ENCODE measurements at regions not wholly inside any gene's neighbourhood (a gene's known extent, or its start where the extent isn't known, plus 50 kb on each side); places are given as distances from the start of the nearest gene placed in this dataset.

GRCh38 chr11:123378096-123378495 is 52.0 kb upstream of the GRAMD1B start:
- no peak for DNase-seq
- Mint-ChIP-seq H3K27ac (ENCODE audit: unreplicated experiment) (no peak overlapping the region), H3K4me1 (ENCODE audit: low read depth, unreplicated experiment) (no peaks in the 10 kb centered on the region), H3K27me3 (ENCODE audit: unreplicated experiment) (peaks cover 80% of the 10 kb centered on the region), H3K9me3 (ENCODE audit: low read depth, unreplicated experiment) (no peaks in the 10 kb centered on the region), H3K4me3 (ENCODE audit: low read depth, unreplicated experiment) (no peak overlapping the region), H3K36me3 (ENCODE audit: insufficient read depth, unreplicated experiment) (no peaks in the 10 kb centered on the region)
- no TSS peak for BruUV-seq (replicated peaks)
- CTCF ChIA-PET, result no interaction called here
- no peak for TF ChIP-seq CTCF (IDR thresholded peaks at IDR 0.05; ENCODE audit: unreplicated experiment)
- intact Hi-C loops (cut with micrococcal nuclease; ENCODE audit: unreplicated experiment), result no loop called here

- H3K9me3 Mint-ChIP-seq (ENCODE audit: low read depth, unreplicated experiment), result no peaks in the 10 kb centered on the region
- TF ChIP-seq CTCF (IDR thresholded peaks at IDR 0.05; ENCODE audit: unreplicated experiment), result no peak
- intact Hi-C loops (cut with micrococcal nuclease; ENCODE audit: unreplicated experiment), result no loop called here
- no TSS peak for BruUV-seq (replicated peaks)
- no peaks in the 10 kb centered on the region for H3K36me3 Mint-ChIP-seq (ENCODE audit: insufficient read depth, unreplicated experiment)
- CTCF ChIA-PET, result no interaction called here
- no peak overlapping the region for H3K27ac Mint-ChIP-seq (ENCODE audit: unreplicated experiment)
- peaks cover 81% of the 10 kb centered on the region for H3K27me3 Mint-ChIP-seq (ENCODE audit: unreplicated experiment)
- no peak for DNase-seq
- no peak overlapping the region for H3K4me3 Mint-ChIP-seq (ENCODE audit: low read depth, unreplicated experiment)
- H3K4me1 Mint-ChIP-seq (ENCODE audit: low read depth, unreplicated experiment), result no peaks in the 10 kb centered on the region
Observed at GRCh38 chr11:123377355-123377754, 52.7 kb upstream of the GRAMD1B start.

GRCh38 chr11:123375832-123376231 is 54.2 kb upstream of the GRAMD1B start:
- no peak overlapping the region for H3K27ac Mint-ChIP-seq (ENCODE audit: unreplicated experiment)
- H3K4me3 Mint-ChIP-seq (ENCODE audit: low read depth, unreplicated experiment), result no peak overlapping the region
- H3K27me3 Mint-ChIP-seq (ENCODE audit: unreplicated experiment), result peaks cover 87% of the 10 kb centered on the region
- no peaks in the 10 kb centered on the region for H3K9me3 Mint-ChIP-seq (ENCODE audit: low read depth, unreplicated experiment)
- no peaks in the 10 kb centered on the region for H3K36me3 Mint-ChIP-seq (ENCODE audit: insufficient read depth, unreplicated experiment)
- CTCF ChIA-PET, result no interaction called here
- H3K4me1 Mint-ChIP-seq (ENCODE audit: low read depth, unreplicated experiment), result no peaks in the 10 kb centered on the region
- intact Hi-C loops (cut with micrococcal nuclease; ENCODE audit: unreplicated experiment), result no loop called here
- no peak for TF ChIP-seq CTCF (IDR thresholded peaks at IDR 0.05; ENCODE audit: unreplicated experiment)
- no TSS peak for BruUV-seq (replicated peaks)
- no peak for DNase-seq

- no peak overlapping the region for H3K4me3 Mint-ChIP-seq (ENCODE audit: low read depth, unreplicated experiment)
- H3K27ac Mint-ChIP-seq (ENCODE audit: unreplicated experiment), result no peak overlapping the region
- no peaks in the 10 kb centered on the region for H3K4me1 Mint-ChIP-seq (ENCODE audit: low read depth, unreplicated experiment)
- H3K9me3 Mint-ChIP-seq (ENCODE audit: low read depth, unreplicated experiment), result no peaks in the 10 kb centered on the region
- no TSS peak for BruUV-seq (replicated peaks)
- TF ChIP-seq CTCF (IDR thresholded peaks at IDR 0.05; ENCODE audit: unreplicated experiment), result no peak
- no peaks in the 10 kb centered on the region for H3K36me3 Mint-ChIP-seq (ENCODE audit: insufficient read depth, unreplicated experiment)
- DNase-seq, result no peak
- intact Hi-C loops (cut with micrococcal nuclease; ENCODE audit: unreplicated experiment), result no loop called here
- CTCF ChIA-PET, result no interaction called here
- peaks cover 87% of the 10 kb centered on the region for H3K27me3 Mint-ChIP-seq (ENCODE audit: unreplicated experiment)
Observed at GRCh38 chr11:123374622-123374968, 55.5 kb upstream of the GRAMD1B start.
